H1 (cell line): ENCODE measurements at regions not wholly inside any gene's neighbourhood (a gene's known extent, or its start where the extent isn't known, plus 50 kb on each side); places are given as distances from the start of the nearest gene placed in this dataset.

ENCODE experiments used
- CTCF ChIA-PET: fragments of 300-600 bp; sonication (Branson Sonifier 250); formaldehyde crosslinking; loops from one replicate; lab custom pipeline; 2021; ENCODE audit not compliant: partially characterized antibody; lab: Charles Lee
- POLR2A ChIA-PET: fragments of 300-600 bp; sonication (Branson Sonifier 250); formaldehyde crosslinking; loops from one replicate; lab custom pipeline; 2021; ENCODE audit warnings: inconsistent platforms; ENCODE audit not compliant: partially characterized antibody; lab: Charles Lee
- DNase-seq, 2 experiments: peaks; one replicate each; pipeline versions ENCODE4 v3.0.0 to v3.0.0-alpha.2; 2010 to 2022; ENCODE audit warnings: low spot score in 2 of 2, low read depth in 1 of 2, mixed read lengths in 1 of 2
- FAIRE-seq: peaks from 2 replicates; lab custom pipeline; 2011; peaks lifted over from hg19 to GRCh38; lab: Jason Lieb, UNC
- H2AFZ ChIP-seq: 2 replicates; pipeline ENCODE4 v1.8.1; 2012; ENCODE audit warnings: low read length, inconsistent platforms
- H2AK5ac ChIP-seq: 2 replicates; pipeline ENCODE4 v1.6.1; 2013; ENCODE audit warnings: low read depth, low read length
- H2BK120ac ChIP-seq: replicated peaks from 2 replicates; pipeline ENCODE3; 2013; ENCODE audit warnings: low read depth, low read length, inconsistent platforms
- H2BK12ac ChIP-seq: 2 replicates; pipeline ENCODE4 v1.6.1; 2013; ENCODE audit warnings: low read depth, low read length
- H2BK15ac ChIP-seq: 2 replicates; pipeline ENCODE4 v1.6.1; 2013; ENCODE audit warnings: low read length
- H2BK20ac ChIP-seq: 2 replicates; pipeline ENCODE4 v1.6.1; 2013; ENCODE audit warnings: low read length
- H2BK5ac ChIP-seq: 2 replicates; pipeline ENCODE4 v1.6.1; 2013; ENCODE audit warnings: low read depth, low read length
- H3K14ac ChIP-seq: 2 replicates; pipeline ENCODE4 v1.6.1; 2013; ENCODE audit warnings: inconsistent platforms; ENCODE audit not compliant: insufficient read length
- H3K18ac ChIP-seq: 2 replicates; pipeline ENCODE4 v1.6.1; 2013; ENCODE audit warnings: low read length; ENCODE audit errors: extremely low read depth
- H3K23ac ChIP-seq: 2 replicates; pipeline ENCODE4 v1.6.1; 2013; ENCODE audit warnings: inconsistent platforms; ENCODE audit not compliant: insufficient read length
- H3K23me2 ChIP-seq: 2 replicates; pipeline ENCODE4 v1.6.1; 2013; ENCODE audit warnings: low read depth, low read length
- H3K27ac ChIP-seq: 2 replicates; pipeline ENCODE4 v1.6.1; 2011; ENCODE audit warnings: low read depth, low read length, inconsistent platforms
- H3K27me3 ChIP-seq, 4 experiments: replicated peaks in 1 of 4; 1 replicate in 1 of 4; 2 replicates in 3 of 4; pipeline versions ENCODE4 v1.6.1 to v1.8.1; 2011 to 2013; ENCODE audit warnings: low read length in 3 of 4, mild to moderate bottlenecking in 3 of 4, inconsistent platforms in 2 of 4, mixed read lengths in 2 of 4, moderate library complexity in 1 of 4; ENCODE audit not compliant: control insufficient read depth in 3 of 4, insufficient read depth in 3 of 4; ENCODE audit errors: extremely low read depth in 1 of 4
- H3K36me3 ChIP-seq, 4 experiments: 2 replicates each; pipeline versions ENCODE4 v1.6.1 to v1.8.1; 2011 to 2013; ENCODE audit warnings: mild to moderate bottlenecking in 4 of 4, low read length in 3 of 4, moderate library complexity in 2 of 4, control low read depth in 1 of 4, inconsistent platforms in 1 of 4; ENCODE audit not compliant: insufficient read depth in 4 of 4, control insufficient read depth in 2 of 4
- H3K4ac ChIP-seq: replicated peaks from 2 replicates; pipeline ENCODE3; 2013; ENCODE audit warnings: low read length, low read depth, mixed read lengths, inconsistent platforms; ENCODE audit not compliant: insufficient read length
- H3K4me1 ChIP-seq, 4 experiments: replicated peaks in 1 of 4; 1 replicate in 1 of 4; 2 replicates in 3 of 4; pipeline versions ENCODE4 v1.6.1 to v1.8.1; 2011 to 2013; ENCODE audit warnings: low read length in 3 of 4, inconsistent platforms in 2 of 4, mixed read lengths in 1 of 4; ENCODE audit not compliant: insufficient read depth in 4 of 4, control insufficient read depth in 3 of 4
- H3K4me2 ChIP-seq, 2 experiments: 2 replicates each; pipeline versions ENCODE4 v1.6.1 to v1.8.1; 2011 to 2013; ENCODE audit warnings: low read depth in 2 of 2, low read length in 2 of 2, control low read depth in 1 of 2, inconsistent platforms in 1 of 2, mild to moderate bottlenecking in 1 of 2; ENCODE audit not compliant: insufficient read depth in 1 of 2
- H3K4me3 ChIP-seq, 4 experiments: fragments of 200-600, 300-600 bp in 1 of 4; sonication (generic), shearing (Covaris generic), sonication (Bioruptor Twin) in 1 of 4; 2 replicates each; pipeline versions ENCODE4 v1.5.1 to v1.8.1; 2011 to 2016; ENCODE audit warnings: low read length in 4 of 4, low read depth in 3 of 4, control low read depth in 2 of 4, inconsistent platforms in 2 of 4, mild to moderate bottlenecking in 2 of 4, mixed read lengths in 1 of 4, moderate library complexity in 1 of 4; ENCODE audit not compliant: insufficient read depth in 2 of 4; ENCODE audit errors: extremely low read depth in 1 of 4
- H3K56ac ChIP-seq: replicated peaks from 2 replicates; pipeline ENCODE3; 2013; ENCODE audit warnings: low read depth, mild to moderate bottlenecking, mixed read lengths, low read length, inconsistent platforms; ENCODE audit not compliant: insufficient read length
- H3K79me1 ChIP-seq: 2 replicates; pipeline ENCODE4 v1.6.1; 2013; ENCODE audit warnings: low read depth, low read length, control low read depth
- H3K79me2 ChIP-seq, 2 experiments: 2 replicates each; pipeline versions ENCODE4 v1.6.1 to v1.8.1; 2012 to 2013; ENCODE audit warnings: low read length in 2 of 2, mild to moderate bottlenecking in 2 of 2, inconsistent platforms in 1 of 2; ENCODE audit not compliant: insufficient read depth in 2 of 2, control insufficient read depth in 1 of 2
- H3K9ac ChIP-seq, 4 experiments: replicated peaks in 1 of 4; 1 replicate in 1 of 4; 2 replicates in 3 of 4; pipeline versions ENCODE4 v1.6.1 to v1.8.1; 2011 to 2013; ENCODE audit warnings: low read depth in 3 of 4, low read length in 3 of 4, control low read depth in 2 of 4, mild to moderate bottlenecking in 2 of 4, moderate library complexity in 2 of 4, inconsistent platforms in 1 of 4; ENCODE audit errors: extremely low read depth in 1 of 4
- H3K9me3 ChIP-seq, 2 experiments: 2 replicates each; pipeline versions ENCODE4 v1.6.1 to v1.8.1; 2012 to 2013; ENCODE audit warnings: mild to moderate bottlenecking in 2 of 2, moderate library complexity in 2 of 2, control low read depth in 1 of 2, inconsistent platforms in 1 of 2, low read depth in 1 of 2, low read length in 1 of 2, mixed read lengths in 1 of 2; ENCODE audit not compliant: insufficient read depth in 2 of 2
- H4K20me1 ChIP-seq, 2 experiments: replicated peaks in 1 of 2; 2 replicates each; pipeline versions ENCODE3 to v1.8.1; 2011 to 2013; ENCODE audit warnings: inconsistent platforms in 2 of 2, low read length in 2 of 2, mild to moderate bottlenecking in 1 of 2; ENCODE audit not compliant: insufficient read depth in 2 of 2, control insufficient read depth in 1 of 2
- H4K5ac ChIP-seq: 2 replicates; pipeline ENCODE4 v1.6.1; 2013; ENCODE audit warnings: low read length, low read depth, mixed read lengths, inconsistent platforms; ENCODE audit not compliant: insufficient read length
- H4K8ac ChIP-seq: 2 replicates; pipeline ENCODE4 v1.8.0; 2013; ENCODE audit warnings: mild to moderate bottlenecking, moderate library complexity, low read length, inconsistent platforms; ENCODE audit not compliant: insufficient read depth; ENCODE audit errors: extremely low read depth
- H4K91ac ChIP-seq: replicated peaks from 2 replicates; pipeline ENCODE3; 2013; ENCODE audit warnings: low read length, mixed read lengths, inconsistent platforms; ENCODE audit not compliant: insufficient read length
- CTCF ChIP-seq, 3 experiments: IDR thresholded peaks; 1 replicate in 2 of 3; 2 replicates in 1 of 3; pipeline versions ENCODE4 v1.5.1 to v1.6.1; 2011; ENCODE audit warnings: low read length in 3 of 3, mild to moderate bottlenecking in 3 of 3, inconsistent platforms in 2 of 3, low read depth in 1 of 3, moderate library complexity in 1 of 3; ENCODE audit not compliant: insufficient read depth in 1 of 3; ENCODE audit errors: control extremely low read depth in 1 of 3
- E2F6 ChIP-seq: IDR thresholded peaks from 2 replicates; pipeline ENCODE4 v1.6.1; 2012; ENCODE audit warnings: inconsistent platforms
- EP300 ChIP-seq, 2 experiments: IDR thresholded peaks; 1 replicate in 1 of 2; 2 replicates in 1 of 2; pipeline ENCODE4 v1.6.1; 2011 to 2012; ENCODE audit warnings: low read depth in 2 of 2, low read length in 2 of 2, mild to moderate bottlenecking in 2 of 2, borderline replicate concordance in 1 of 2, inconsistent platforms in 1 of 2, moderate library complexity in 1 of 2
- KDM1A ChIP-seq: fragments of 200-600, 300-600 bp; sonication (generic); IDR thresholded peaks from 2 replicates; pipeline ENCODE4 v1.7.1; 2016; ENCODE audit warnings: mild to moderate bottlenecking, low read length, borderline replicate concordance
- MAX ChIP-seq: IDR thresholded peaks from 2 replicates; pipeline ENCODE4 v1.6.1; 2012; ENCODE audit warnings: inconsistent platforms
- RAD21 ChIP-seq, 2 experiments: IDR thresholded peaks in 1 of 2; conservative IDR thresholded peaks in 1 of 2; 2 replicates each; pipeline ENCODE4 v1.6.1; 2011; ENCODE audit warnings: low read depth in 2 of 2, low read length in 2 of 2, improper control_type of control experiment in 1 of 2, inconsistent platforms in 1 of 2, mild to moderate bottlenecking in 1 of 2, moderate library complexity in 1 of 2
- RXRA ChIP-seq: IDR thresholded peaks from 2 replicates; pipeline ENCODE4 v1.6.1; 2011; ENCODE audit warnings: low read depth, mild to moderate bottlenecking, low read length, moderate library complexity; ENCODE audit not compliant: insufficient read depth
- SUZ12 ChIP-seq: fragments of 200-600 bp; sonication (generic); IDR thresholded peaks from 2 replicates; pipeline ENCODE4 v1.6.1; 2012; ENCODE audit warnings: mild to moderate bottlenecking, inconsistent platforms, low read length, moderate library complexity, mixed read lengths
- WGBS, 2 experiments: shearing (Covaris generic) in 1 of 2; methylation state at CpG; one replicate each; pipeline versions ENCODE4 v1.1.6 to v1.1.7; 2013 to 2015; ENCODE audit warnings: low lambda C conversion rate in 2 of 2, mixed read lengths in 2 of 2, inconsistent platforms in 1 of 2, low coverage in 1 of 2, missing lambda C conversion rate in 1 of 2; ENCODE audit not compliant: insufficient replicate concordance in 2 of 2, insufficient coverage in 1 of 2, insufficient read length in 1 of 2; ENCODE audit errors: extremely low coverage in 1 of 2, missing lambda C conversion rate in 1 of 2; 5-methylcytosine and 5-hydroxymethylcytosine counted together

GRCh38 chr20:55004044-55004443 is 528.7 kb downstream of the DOK5 start:
- Histone ChIP-seq H3K79me1 (no peaks in the 10 kb centered on the region), H3K27me3 (no peaks in the 10 kb centered on the region), H4K8ac (no peak overlapping the region), H3K23me2 (no peaks in the 10 kb centered on the region), H3K14ac (no peak overlapping the region), H2BK20ac (no peak overlapping the region), H3K9ac (no peak overlapping the region), H3K4me2 (no peak overlapping the region), H3K56ac (no peak overlapping the region), H3K4ac (no peak overlapping the region), H3K18ac (no peak overlapping the region), H3K4me1 (peaks cover 0 to 4% (median 0%) of the 10 kb centered on the region in 4 experiments; a peak in 3 of 7 replicates), H2BK15ac (no peak overlapping the region), H3K9me3 (no peaks in the 10 kb centered on the region), H3K79me2 (no peaks in the 10 kb centered on the region), H2BK12ac (no peak overlapping the region), H2AK5ac (no peak overlapping the region), H4K5ac (no peak overlapping the region), H2BK120ac (no peak overlapping the region), H3K27ac (no peak overlapping the region), H3K23ac (no peak overlapping the region), H4K20me1 (no peaks in the 10 kb centered on the region), H3K36me3 (no peaks in the 10 kb centered on the region), H2AFZ (no peak overlapping the region), H2BK5ac (no peak overlapping the region), H3K4me3 (no peak overlapping the region), H4K91ac (no peak overlapping the region)
- ChIA-PET CTCF (interaction anchor here (1.8 kb wide), 1 partner anchor 24 kb away, joined by 4 read pairs; no protein-coding TSS in a partner anchor), POLR2A (no interaction called here)
- TF ChIP-seq MAX (no peak), CTCF (IDR thresholded peaks at IDR 0.05; ENCODE audit: control extremely low read depth in 1 of 3, insufficient read depth in 1 of 3, low read depth in 1 of 3, low read length in 3 of 3) (peak in 1 of 3 experiments; percentile 29; a peak in 1 of 4 replicates), RXRA (no peak), EP300 (IDR thresholded peaks at IDR 0.05; ENCODE audit: borderline replicate concordance in 1 of 2, low read depth in 2 of 2, low read length in 2 of 2) (no peak), E2F6 (no peak), KDM1A (no peak), SUZ12 (no peak), RAD21 (IDR thresholded peaks at IDR 0.05 in 1 of 2, conservative IDR thresholded peaks at IDR 0.05 in 1 of 2; ENCODE audit: low read depth in 2 of 2, low read length in 2 of 2) (peak; percentile 36 to 44)
- FAIRE-seq (no peak), DNase-seq (no peak)
- WGBS, 2 experiments: 71% methylated on average over 3 of the region's 3 CpGs; no CpG with 5 or more reads in 1 of the 2 experiments
